GM18870 (cell line): ENCODE measurements at regions not wholly inside any gene's neighbourhood (a gene's known extent, or its start where the extent isn't known, plus 50 kb on each side); places are given as distances from the start of the nearest gene placed in this dataset.

ENCODE experiments used
- ATAC-seq: cut with Tn5 transposase; IDR thresholded peaks from one replicate; pipeline ENCODE4 v1.9.1; 2021; ENCODE audit warnings: moderate library complexity; ENCODE audit not compliant: unreplicated experiment

DNA sequence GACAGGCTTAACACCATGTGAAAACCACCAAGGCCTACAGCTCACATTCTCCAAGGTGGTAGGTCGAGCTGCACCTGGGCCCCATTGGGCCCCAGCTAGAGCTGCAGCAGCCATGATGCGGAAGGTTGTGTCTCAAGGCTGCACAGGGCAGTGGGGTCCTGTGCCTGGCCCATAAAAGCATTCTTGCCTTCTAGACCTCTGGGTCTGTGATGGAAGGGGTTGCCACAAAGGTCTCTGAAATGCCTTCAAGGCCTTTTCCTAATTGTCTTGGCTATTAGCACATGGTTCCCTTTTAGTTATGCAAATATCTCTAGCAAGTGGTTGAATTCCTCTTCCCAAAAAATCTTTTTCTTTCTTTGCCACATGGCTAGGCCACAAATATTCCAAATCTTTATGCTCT is 52.5 kb upstream of the C11orf58 start:
- no peak for ATAC-seq

DNA sequence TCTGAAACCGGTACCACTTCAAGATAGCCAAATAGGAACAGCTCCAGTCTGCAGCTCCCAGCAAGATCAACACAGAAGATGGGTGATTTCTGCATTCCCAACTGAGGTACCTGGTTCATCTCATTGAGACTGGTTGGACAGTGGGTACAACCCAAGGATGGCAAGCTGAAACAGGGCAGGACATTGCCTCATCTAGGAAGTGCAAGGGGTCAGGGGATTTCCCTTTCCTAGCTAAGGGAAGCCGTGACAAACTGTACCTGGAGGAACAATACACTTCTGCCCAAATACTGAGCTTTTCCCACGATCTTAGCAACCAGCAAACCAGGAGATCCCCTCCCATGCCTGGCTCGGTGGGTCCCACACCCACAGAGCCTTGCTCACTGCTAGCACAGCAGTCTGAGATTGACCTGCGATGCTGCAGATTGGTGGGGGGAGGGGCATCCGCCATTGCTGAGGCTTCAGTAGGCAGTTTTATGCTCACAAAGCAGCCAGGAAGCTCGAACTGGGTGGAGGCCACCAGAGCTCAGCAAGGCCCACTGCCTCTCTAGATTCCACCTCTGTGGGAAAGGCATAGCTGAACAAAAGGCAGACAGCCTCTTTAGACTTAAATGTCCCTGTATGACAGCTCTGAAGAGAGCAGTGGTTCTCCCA is 59.9 kb upstream of the C11orf58 start:
- ATAC-seq, result no peak

DNA sequence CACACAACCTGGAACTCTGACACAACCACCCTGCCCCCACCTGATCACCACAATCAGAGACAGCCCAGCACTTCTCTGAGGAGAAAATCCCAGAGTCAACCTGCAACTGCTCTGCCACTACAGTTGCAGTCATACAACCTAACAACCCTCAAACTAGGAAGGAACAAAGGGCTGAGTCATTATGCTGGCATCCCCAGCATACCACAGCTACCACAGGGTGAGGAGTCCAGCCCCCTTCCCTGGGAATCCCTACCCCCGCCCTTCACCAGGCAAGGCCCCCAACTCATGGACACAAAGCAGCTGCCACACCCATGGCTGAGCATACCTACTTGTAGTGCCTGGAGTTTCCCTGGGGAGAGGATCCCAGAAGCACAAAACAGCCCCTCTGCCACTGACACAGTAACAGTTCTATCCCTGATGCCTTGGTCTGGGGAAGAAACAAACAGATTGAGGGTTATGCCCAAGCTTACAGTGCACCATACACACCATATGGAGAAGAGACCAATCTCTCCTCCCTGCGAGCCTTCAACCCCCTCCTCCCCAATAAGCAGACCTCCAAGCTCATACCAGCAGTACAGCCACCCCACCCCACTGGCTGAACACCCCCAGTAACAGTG is 68.5 kb upstream of the C11orf58 start:
- no peak for ATAC-seq

DNA sequence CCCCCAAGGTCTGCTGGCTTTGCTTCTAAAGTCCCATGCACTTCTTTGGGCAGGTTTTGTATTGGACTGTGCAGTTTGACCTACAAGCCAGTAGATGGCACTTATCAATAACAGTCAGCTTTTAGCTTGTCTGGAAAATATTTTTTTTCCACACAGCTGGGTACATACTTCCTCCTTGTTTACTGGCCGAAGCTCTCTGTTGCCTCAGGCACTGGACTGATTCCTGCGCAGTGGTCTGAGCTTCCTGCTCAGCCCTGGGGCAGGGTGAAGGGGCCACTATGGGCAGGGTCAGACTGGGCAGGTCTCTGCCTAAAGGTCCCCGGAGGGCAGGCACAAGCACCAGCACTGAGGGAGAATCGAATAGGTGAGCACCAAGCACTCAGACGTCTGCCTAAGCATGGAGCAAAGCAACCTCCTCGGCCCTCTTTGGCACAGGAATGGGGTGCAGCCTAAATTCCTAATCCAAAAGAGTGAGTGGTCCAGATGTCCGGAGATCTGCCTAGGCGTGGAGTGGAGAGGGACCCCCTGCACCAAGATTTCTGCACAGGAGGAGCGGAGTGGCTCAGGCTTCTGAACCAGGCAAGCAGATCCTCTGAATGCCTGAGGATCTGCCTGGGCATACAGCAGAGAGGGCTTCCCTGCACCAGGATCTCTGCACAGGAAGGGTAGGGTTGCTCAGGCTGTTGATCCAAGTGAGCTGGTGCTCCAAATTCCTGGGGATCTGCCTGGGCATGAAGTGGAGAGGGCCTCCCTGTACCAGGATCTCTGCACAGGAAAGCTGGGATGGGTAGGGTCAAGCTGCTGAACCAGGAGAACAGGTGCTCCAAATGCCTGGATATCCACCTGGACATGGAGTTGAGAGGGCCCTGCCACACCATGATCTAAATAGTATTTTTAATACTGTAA is 105.9 kb upstream of the C11orf58 start:
- ATAC-seq, result no peak

DNA sequence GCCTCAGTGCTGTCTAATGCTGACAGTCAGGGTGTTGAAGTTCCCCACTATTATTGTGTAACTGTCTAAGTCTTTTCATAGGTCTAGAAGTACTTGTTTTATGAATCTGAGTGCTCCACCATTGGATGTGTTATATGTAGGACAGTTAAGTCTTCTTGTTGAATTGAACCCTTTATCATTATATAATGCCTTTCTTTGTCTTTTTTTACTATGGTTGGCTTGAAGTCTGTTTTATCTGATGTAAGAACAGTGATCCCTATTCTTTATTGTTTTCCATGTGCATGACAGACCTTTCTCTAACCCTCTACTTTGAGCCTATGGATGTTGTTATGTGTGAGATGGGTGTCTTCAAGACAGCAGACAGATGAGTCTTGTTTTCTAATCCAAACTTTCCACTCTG is 107.8 kb upstream of the C11orf58 start:
- no peak for ATAC-seq

DNA sequence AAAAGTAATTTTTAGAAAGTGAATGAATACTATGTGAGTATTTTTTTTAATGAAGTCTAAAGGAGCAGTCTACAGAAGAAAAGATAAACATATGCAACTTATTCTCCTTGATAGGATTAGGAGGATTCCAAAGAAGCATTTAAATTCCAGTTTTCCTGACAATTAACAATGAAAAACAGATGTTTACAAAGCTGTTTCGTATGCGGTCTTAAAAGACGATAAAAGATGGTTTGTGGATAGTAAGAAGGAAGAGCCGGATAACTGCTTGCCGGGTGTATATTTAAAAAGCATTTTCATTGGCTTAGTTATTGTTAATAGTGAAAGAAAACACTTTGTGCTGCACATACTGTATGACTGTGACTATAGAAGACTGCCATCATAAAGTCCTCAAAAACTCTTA is 120.0 kb upstream of the C11orf58 start:
- no peak for ATAC-seq

DNA sequence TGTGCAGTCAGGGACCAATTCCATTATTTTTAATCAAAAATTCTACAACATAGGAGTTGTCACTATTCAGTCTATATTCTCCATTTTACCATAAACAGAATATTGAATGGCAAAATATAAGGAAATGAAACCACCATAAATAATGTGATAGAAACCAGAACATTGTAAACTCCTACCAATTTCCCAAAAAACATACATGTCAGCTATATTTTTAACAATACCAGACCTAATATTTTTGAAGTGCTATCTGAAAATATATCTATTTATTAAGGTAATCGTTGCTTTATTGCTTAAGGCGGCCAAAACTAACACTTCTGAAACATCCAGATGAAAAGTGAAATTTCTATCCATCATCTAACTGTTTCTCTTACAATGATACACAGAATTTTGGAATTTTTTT is 123.0 kb upstream of the C11orf58 start:
- ATAC-seq, result no peak

DNA sequence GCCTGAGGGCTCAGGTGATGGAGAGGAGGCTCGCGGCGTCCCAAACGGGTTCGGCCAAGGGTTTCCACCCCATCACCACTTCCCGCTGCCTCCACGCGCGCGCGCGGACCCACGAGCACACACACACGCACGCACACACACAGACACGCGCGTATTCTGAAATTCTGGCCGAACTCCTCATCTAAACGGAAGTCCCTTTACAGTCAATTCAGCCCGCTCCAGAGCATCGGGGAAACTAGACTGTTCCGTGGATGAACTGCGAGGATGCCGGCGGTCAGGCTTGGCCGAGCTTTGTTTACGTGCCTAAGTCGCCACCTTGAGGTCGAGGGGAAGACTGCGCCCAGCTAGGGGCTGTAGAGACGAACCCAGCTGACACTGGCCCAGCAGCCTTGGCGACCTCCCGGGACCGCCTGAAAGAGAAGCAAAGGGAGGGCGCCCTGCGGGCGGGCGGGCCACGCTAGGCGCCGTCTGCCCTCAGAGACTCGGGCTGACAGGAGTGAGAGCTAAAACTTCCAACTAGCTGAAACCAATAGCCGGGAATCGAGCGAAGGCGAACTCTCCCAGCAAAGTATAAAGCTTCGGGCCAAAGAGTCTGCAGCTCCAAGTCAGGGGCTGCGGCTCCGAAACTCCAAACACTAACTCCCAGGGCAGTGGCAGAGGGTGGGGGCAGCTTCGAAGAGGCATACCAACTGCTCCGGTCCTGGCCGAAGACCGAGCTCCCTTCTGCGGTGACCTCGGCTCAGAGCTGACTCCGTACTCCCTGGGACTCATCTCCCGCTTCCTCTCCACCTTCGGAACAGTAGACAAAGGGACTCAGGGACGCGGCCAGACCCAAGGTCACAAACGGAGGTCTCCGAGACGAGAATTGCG is 124.7 kb upstream of the C11orf58 start:
- ATAC-seq, result peak; percentile 99

DNA sequence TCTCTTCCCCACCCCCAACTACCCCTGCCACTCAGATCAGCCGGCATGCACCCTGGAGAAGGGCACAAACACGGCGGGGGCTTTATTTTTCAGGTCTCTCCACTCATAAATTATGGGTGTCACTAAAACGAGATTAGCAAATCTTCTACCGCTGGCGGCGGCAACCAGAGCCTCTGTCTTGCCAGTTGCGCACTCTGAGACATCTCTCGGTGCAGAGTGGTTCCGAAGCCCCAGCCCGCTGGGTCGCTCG is 125.3 kb upstream of the C11orf58 start:
- ATAC-seq, result no peak

DNA sequence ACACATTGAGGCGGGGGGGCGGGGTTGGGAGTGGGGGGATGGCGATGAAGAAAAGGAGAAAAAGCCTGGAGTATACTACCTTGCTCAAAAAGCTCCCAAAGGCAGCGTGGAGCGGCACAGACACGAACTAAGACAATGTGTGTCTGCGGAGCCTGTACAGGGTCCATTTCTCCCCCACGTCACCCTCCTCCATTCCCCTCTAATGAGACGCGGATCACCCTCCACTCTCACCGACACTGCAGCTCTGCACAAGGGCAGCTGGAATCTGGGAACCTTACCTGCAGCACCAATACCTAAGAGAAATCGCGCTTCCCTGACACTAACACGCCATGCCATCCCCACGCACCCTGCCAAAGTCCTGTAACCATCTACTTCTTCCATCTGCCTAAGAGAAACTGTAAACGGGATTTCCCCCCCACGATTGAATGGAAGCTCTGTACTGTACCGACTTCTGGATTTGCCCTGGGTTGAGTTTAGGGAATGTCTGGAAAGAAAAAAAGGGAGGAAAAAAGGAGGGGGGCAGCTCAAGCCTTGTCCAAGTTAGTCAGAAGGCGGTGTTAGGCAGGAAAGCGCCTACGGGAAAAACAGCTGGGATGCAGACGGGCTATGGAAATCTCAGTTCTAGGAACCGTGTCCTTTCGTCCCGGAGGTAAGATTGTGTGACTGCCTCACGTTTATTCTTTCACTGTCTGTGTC is 125.7 kb upstream of the C11orf58 start:
- ATAC-seq, result no peak

DNA sequence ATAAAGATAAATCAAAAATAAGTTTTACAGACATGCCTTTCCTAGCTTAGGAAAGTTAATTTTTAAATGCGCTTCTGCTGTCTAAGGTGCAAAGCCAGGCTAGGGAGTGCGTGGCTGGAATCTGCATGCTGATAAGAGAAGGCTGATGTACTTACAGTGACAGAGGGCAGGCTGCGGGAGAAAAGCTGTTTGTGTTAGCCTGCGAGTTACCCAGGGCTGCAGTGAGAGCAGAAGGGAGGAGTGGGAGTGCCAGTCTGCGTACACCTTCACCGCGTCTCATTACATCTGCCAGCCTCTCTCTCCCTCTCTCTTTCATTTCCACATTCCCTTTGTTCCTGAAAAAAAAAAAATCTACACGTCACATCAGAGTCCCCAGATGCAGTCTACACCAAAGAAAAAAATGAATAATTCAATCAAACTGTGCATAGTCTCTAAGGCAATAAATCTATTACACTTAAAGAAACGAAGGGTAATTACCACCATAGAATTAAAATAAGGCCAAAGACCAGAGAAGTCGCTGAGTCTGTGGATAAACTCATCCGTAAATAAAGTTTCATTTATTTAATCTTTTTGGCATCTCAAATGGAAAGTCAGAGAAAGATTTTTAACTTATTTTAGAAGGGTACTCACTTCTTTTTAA is 126.4 kb upstream of the C11orf58 start:
- ATAC-seq, result no peak

DNA sequence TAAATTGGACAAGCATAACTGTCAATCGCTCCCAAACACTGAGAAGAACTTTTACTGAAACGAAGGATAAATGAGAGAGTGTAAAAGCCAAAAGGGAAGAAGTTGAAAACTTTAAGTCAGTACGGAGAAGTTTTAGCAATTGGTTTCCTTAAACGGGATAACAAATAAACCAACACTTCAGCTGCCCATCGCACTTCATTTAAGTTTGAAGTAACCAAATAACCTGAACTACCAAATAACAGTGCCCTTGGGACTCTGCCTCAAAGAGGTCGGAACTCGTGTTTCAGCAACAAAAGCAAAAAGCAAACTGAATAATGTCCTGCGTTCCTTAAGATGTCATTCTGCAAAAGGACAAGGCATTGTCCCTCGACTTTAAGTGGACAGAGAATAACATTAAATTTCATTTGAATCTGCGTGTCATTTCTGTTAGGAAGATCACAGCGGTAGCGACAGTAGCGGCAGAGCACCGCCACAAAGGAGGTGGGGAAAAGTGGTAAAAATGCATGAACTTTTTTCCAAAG is 127.0 kb upstream of the C11orf58 start:
- ATAC-seq, result no peak

DNA sequence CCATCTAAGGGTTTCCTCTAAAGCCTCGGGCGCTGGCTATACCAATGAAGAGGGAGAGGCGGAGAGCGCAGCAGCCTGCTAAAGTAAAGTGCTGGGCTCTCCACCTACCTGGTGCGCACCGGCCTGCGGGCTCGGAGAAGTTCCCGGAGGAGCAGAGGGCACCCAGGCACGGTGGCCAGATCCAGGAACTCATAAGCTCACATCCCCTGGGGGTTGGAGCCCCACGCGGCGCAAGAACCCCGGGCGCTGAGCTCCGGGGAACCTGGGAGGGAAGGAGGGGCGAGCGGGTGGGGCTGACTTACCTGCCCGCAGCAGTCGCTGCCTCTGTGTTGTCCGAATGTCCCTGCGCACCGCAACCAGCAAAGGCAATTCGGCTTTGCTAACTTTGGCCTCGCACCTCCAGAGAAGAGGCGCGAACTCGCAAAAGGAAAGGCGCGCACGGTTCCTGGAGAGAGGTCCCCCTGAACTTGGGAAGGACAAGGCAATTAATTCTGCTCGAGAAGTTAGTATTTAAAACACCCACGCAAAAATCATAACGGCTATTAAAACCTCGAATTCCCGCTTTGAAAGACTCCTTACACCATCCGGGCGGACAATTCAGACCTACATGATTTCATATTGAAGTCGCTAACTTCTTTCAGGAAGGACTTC is 127.6 kb upstream of the C11orf58 start:
- no peak for ATAC-seq

DNA sequence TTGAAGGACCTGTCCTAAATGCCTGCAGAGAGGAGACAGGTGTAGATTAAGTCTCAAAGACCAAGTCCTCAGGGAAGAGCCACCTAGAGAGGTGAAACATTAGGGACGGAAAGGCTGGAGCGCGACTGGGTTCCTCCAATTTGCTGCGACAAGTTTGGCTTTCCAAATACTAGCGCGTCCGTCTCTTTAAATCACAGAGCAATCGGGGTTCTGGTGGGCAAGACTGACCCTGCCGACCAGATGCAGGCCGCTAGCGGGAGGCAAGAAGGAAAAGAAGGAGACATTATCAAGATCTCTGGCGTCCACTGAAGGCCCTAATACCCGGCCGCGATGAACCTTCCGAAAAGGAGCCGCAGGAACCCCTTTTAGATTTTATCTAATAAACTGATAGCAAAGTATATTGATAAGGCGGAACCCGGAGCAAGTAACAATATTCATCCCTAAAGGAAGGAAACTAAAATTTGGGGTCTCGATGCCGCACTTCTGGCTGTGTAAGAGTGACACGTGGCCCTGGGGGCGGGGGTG is 128.2 kb upstream of the C11orf58 start:
- no peak for ATAC-seq

DNA sequence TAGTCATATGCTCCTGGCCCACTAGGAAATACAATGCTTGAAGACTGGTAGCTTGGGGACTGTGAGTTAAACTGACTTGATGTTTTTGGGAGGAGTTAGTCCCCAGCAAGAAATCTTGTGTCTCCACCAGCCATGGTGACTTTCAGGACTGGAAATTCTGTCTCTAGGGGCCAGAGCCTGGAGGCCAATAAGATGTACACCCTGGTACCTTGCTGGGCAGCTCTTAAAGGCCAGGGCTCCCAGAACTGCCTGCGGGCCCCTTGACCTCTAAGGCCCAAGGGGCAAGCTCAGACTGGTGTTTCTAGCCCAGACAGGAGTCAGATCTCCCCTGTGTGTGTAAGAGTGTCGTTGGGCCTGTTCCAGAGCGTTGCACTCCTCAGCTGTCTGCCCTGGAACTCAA is 128.7 kb upstream of the C11orf58 start:
- ATAC-seq, result no peak

DNA sequence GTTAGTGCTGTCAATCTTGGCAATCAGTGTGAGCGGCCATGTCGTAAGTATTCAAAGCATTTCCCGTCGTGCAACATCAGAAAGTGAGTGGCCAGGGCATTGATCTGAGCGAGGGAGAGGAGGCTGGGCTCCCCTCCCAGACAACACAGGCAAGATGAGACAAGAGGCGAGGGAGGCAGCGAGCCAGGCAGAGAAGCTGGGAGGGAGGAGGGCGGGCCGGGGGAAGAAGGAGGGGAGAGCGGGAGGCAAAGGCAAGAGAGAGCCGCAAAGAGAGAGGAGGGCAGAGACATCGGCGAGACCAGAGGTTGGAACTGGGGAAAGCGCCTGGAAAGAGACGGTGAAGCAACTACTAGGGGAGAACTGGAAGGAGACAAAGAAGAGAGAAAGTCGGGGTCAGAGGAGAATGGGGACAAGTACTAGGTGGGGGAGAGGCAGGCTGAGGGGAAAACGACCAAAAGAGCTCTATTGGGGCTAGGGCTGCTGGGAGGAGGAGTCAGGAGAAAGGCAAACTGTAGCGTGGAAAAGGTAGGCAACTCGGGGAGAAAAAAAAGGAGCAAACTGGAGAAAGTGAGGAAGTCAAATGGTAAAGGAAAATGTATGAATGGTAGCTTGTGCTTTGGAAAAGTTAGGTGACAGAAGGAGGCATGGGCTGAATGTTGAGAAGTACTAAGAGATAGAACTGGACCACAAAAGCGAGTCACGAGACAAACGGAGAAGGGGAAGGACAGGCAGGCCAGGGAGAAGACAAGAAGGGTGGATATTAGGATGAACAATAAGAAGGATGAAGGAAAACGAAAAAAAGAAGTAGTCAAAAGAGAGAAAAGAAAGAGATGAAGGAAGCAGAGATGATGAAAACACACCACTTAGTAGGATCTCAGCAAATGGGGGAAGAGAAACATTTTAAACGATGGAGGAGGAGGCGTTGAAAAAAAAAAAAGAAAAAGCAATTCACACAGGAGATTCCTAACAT is 130.5 kb upstream of the C11orf58 start:
- ATAC-seq, result no peak

DNA sequence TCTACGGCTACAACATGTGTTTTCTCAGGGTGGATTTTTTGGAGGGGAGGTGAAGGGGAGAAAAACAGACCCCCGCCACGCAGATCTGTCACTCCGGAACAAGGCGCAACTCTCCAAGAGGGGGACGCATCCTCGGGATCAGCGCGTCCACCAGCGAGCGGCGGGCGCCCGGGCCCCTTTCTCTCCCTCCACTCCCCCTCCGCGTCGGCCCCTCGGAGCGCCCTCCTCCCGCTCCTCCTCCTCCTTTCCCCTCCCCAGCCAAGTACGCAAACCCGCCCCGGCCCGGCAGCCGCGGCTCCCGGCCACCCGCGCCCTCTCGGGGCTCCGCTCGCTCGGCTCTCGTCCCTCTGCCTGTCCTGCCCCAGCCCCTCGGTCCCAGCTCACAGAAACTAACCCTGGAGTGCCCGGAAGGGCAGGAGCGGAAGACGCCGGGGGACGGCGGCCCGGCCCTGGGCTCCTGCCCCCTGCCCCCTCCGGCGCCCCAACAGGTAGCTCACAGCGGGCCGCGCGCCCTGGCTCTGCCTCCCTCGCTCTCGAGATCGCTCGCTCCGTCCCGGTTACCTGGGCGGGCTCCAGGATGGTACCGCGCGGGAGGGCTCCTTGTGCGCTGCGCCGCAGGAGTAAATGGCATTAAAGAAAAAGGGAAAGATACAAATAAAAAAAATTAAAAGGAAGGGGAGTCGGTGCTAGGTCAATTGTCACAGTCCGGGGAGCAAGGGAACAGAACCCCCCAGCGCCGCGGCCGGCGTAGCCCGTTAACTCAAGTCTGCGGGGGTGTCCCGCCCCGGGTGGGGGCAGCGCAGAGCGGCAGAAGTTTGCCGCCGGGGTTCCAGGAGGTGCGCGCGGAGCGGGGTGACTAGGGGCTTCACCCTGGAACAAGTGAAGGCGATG is 131.4 kb upstream of the C11orf58 start:
- ATAC-seq, result no peak
